ENCODE measurements at regions not wholly inside any gene's neighbourhood (a gene's known extent, or its start where the extent isn't known, plus 50 kb on each side); places are given as distances from the start of the nearest gene placed in this dataset.

GRCh38 chr3:46122091-46122490 lies 86.0 kb downstream of the CCR1 start:
- H3K9me3 Mint-ChIP-seq = no peaks in the 10 kb centered on the region
- no peak overlapping the region for H3K27ac Mint-ChIP-seq
- no peaks in the 10 kb centered on the region for H3K4me1 Mint-ChIP-seq
- no peaks in the 10 kb centered on the region for H3K36me3 Mint-ChIP-seq
- peaks cover 4% of the 10 kb centered on the region for H3K27me3 Mint-ChIP-seq
- no peak overlapping the region for H3K4me3 Mint-ChIP-seq

GRCh38 chr3:46120983-46121382 lies 87.1 kb downstream of the CCR1 start:
- H3K4me3 Mint-ChIP-seq = no peak overlapping the region
- H3K9me3 Mint-ChIP-seq = no peaks in the 10 kb centered on the region
- H3K27ac Mint-ChIP-seq = no peak overlapping the region
- no peaks in the 10 kb centered on the region for H3K36me3 Mint-ChIP-seq
- no peaks in the 10 kb centered on the region for H3K4me1 Mint-ChIP-seq
- peaks cover 3% of the 10 kb centered on the region for H3K27me3 Mint-ChIP-seq

GRCh38 chr3:46119709-46120498 lies 88.2 kb downstream of the CCR1 start:
- no peaks in the 10 kb centered on the region for H3K4me1 Mint-ChIP-seq
- no peaks in the 10 kb centered on the region for H3K9me3 Mint-ChIP-seq
- peaks cover 3% of the 10 kb centered on the region for H3K27me3 Mint-ChIP-seq
- no peak overlapping the region for H3K27ac Mint-ChIP-seq
- no peaks in the 10 kb centered on the region for H3K36me3 Mint-ChIP-seq
- H3K4me3 Mint-ChIP-seq = no peak overlapping the region

GRCh38 chr3:46119253-46119652 lies 88.9 kb downstream of the CCR1 start:
- Mint-ChIP-seq H3K27ac (no peak overlapping the region), H3K9me3 (no peaks in the 10 kb centered on the region), H3K4me3 (no peak overlapping the region), H3K4me1 (no peaks in the 10 kb centered on the region), H3K27me3 (peaks cover 3% of the 10 kb centered on the region), H3K36me3 (no peaks in the 10 kb centered on the region)

GRCh38 chr3:46116996-46117395 lies 89.7 kb upstream of the XCR1 start:
- no peaks in the 10 kb centered on the region for H3K36me3 Mint-ChIP-seq
- H3K4me3 Mint-ChIP-seq = no peak overlapping the region
- H3K27me3 Mint-ChIP-seq = peaks cover 3% of the 10 kb centered on the region
- no peaks in the 10 kb centered on the region for H3K4me1 Mint-ChIP-seq
- H3K27ac Mint-ChIP-seq = no peak overlapping the region
- no peaks in the 10 kb centered on the region for H3K9me3 Mint-ChIP-seq

GRCh38 chr3:46114323-46114988 lies 87.2 kb upstream of the XCR1 start:
- Mint-ChIP-seq H3K36me3 (no peaks in the 10 kb centered on the region), H3K4me1 (peaks cover 12% of the 10 kb centered on the region), H3K9me3 (no peaks in the 10 kb centered on the region), H3K27me3 (no peaks in the 10 kb centered on the region), H3K27ac (no peak overlapping the region), H3K4me3 (no peak overlapping the region)

- H3K4me3 Mint-ChIP-seq = no peak overlapping the region
- H3K27ac Mint-ChIP-seq = no peak overlapping the region
- H3K9me3 Mint-ChIP-seq = no peaks in the 10 kb centered on the region
- H3K4me1 Mint-ChIP-seq = peaks cover 20% of the 10 kb centered on the region
- no peaks in the 10 kb centered on the region for H3K36me3 Mint-ChIP-seq
- H3K27me3 Mint-ChIP-seq = no peaks in the 10 kb centered on the region
These were observed 86.3 kb upstream of the XCR1 start for GRCh38 chr3:46113608-46114007.

- Mint-ChIP-seq H3K4me3 (no peak overlapping the region), H3K9me3 (no peaks in the 10 kb centered on the region), H3K27ac (no peak overlapping the region), H3K27me3 (no peaks in the 10 kb centered on the region), H3K4me1 (peaks cover 20% of the 10 kb centered on the region), H3K36me3 (no peaks in the 10 kb centered on the region)
These were observed 85.7 kb upstream of the XCR1 start for GRCh38 chr3:46112984-46113383.

GRCh38 chr3:46112296-46112695 lies 85.0 kb upstream of the XCR1 start:
- Mint-ChIP-seq H3K27ac (no peak overlapping the region), H3K9me3 (no peaks in the 10 kb centered on the region), H3K36me3 (no peaks in the 10 kb centered on the region), H3K27me3 (no peaks in the 10 kb centered on the region), H3K4me1 (peaks cover 20% of the 10 kb centered on the region), H3K4me3 (no peak overlapping the region)

- Mint-ChIP-seq H3K27me3 (no peaks in the 10 kb centered on the region), H3K4me1 (peaks cover 20% of the 10 kb centered on the region), H3K27ac (no peak overlapping the region), H3K9me3 (no peaks in the 10 kb centered on the region), H3K4me3 (no peak overlapping the region), H3K36me3 (no peaks in the 10 kb centered on the region)
These were observed 83.6 kb upstream of the XCR1 start for GRCh38 chr3:46110701-46111493.

GRCh38 chr3:46107682-46108081 lies 80.4 kb upstream of the XCR1 start:
- Mint-ChIP-seq H3K9me3 (no peaks in the 10 kb centered on the region), H3K4me1 (peaks cover 20% of the 10 kb centered on the region)

GRCh38 chr3:46105306-46105919 lies 78.1 kb upstream of the XCR1 start:
- H3K4me3 Mint-ChIP-seq = no peak overlapping the region
- peaks cover 21% of the 10 kb centered on the region for H3K4me1 Mint-ChIP-seq
- H3K36me3 Mint-ChIP-seq = peaks cover 3% of the 10 kb centered on the region
- H3K27ac Mint-ChIP-seq = no peak overlapping the region
- H3K27me3 Mint-ChIP-seq = no peaks in the 10 kb centered on the region
- peaks cover 6% of the 10 kb centered on the region for H3K9me3 Mint-ChIP-seq

More at GRCh38 chr3:46107682-46108081, 80.4 kb upstream of the XCR1 start:
- Mint-ChIP-seq H3K27me3 (no peaks in the 10 kb centered on the region), H3K4me3 (no peak overlapping the region), H3K27ac (no peak overlapping the region), H3K36me3 (no peaks in the 10 kb centered on the region)

GRCh38 chr3:46104706-46105105 lies 77.4 kb upstream of the XCR1 start:
- Mint-ChIP-seq H3K4me3 (no peak overlapping the region), H3K27me3 (no peaks in the 10 kb centered on the region), H3K36me3 (peaks cover 3% of the 10 kb centered on the region), H3K27ac (no peak overlapping the region), H3K4me1 (peaks cover 22% of the 10 kb centered on the region), H3K9me3 (peaks cover 6% of the 10 kb centered on the region)

GRCh38 chr3:46102780-46103130 lies 75.5 kb upstream of the XCR1 start:
- Mint-ChIP-seq H3K9me3 (peaks cover 6% of the 10 kb centered on the region), H3K4me1 (peaks cover 30% of the 10 kb centered on the region), H3K36me3 (peaks cover 3% of the 10 kb centered on the region), H3K27me3 (no peaks in the 10 kb centered on the region), H3K4me3 (no peak overlapping the region), H3K27ac (no peak overlapping the region)

GRCh38 chr3:46102059-46102779 lies 74.9 kb upstream of the XCR1 start:
- H3K4me3 Mint-ChIP-seq = no peak overlapping the region
- peaks cover 36% of the 10 kb centered on the region for H3K4me1 Mint-ChIP-seq

More at GRCh38 chr3:46102059-46102779, 74.9 kb upstream of the XCR1 start:
- Mint-ChIP-seq H3K27me3 (no peaks in the 10 kb centered on the region), H3K27ac (no peak overlapping the region), H3K9me3 (peaks cover 6% of the 10 kb centered on the region), H3K36me3 (peaks cover 3% of the 10 kb centered on the region)

All from activated naive CD4-positive, alpha-beta T cell treated with anti-CD3 and anti-CD28 coated beads, Interleukin-2, amount 50 U/mL, for 24 hours (primary cell).